ENCODE measurements at regions not wholly inside any gene's neighbourhood (a gene's known extent, or its start where the extent isn't known, plus 50 kb on each side); places are given as distances from the start of the nearest gene placed in this dataset.

DNA sequence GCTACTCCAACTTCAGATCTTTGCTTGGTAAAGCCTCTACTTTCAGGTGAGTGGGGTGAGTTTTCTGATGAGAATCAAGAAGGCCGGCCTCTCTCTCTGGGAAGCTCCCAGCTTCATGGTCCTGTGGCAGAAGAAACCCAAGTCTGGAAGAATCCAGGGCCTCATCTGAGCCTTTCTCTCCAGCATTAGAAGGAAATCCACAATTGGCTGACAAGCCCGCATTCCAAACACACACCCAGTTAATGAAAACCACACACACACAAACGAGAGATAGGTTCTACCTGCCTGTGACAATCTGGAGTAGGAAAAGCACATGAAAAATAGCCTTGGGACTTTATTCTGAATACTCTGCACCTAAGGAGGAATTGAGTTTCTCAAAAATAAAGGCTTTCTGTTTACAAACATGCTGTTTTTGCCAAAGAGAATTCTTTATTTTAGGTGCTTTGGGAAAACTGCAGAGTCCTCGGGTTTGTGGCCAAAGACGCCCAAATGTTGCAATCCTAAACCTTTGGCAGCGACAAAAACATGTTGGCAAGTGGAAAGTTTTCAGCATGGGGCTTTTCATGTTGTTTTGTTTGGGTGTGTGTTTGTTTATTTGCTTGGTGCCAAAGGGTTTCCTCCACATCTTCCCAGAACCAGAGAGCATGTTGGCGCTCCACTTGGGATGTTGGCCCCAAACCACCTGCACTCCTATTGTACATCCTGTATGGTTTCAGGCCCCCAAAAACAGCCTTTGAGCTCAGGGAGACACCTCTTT, 216.2 kb downstream of the SETD4 start:
- Histone ChIP-seq H3K27me3 (ENCODE audit: control insufficient read depth, insufficient read depth, low read length) (no peaks in the 10 kb centered on the region; the same call in 1 of the 2 replicates), H3K4me3 (ENCODE audit: low read depth in 2 of 2, low read length in 2 of 2) (no peak overlapping the region), H3K9me3 (ENCODE audit: control insufficient read depth, insufficient read depth, low read depth, low read length) (no peaks in the 10 kb centered on the region), H3K27ac (ENCODE audit: low read length) (no peak overlapping the region), H3K4me1 (ENCODE audit: control insufficient read depth, insufficient read depth, low read length) (no peaks in the 10 kb centered on the region), H3K36me3 (ENCODE audit: control insufficient read depth, insufficient read depth, low read length) (no peaks in the 10 kb centered on the region)
- intact Hi-C loops (cut with micrococcal nuclease; ENCODE audit: unreplicated experiment): loop anchor here (10.0 kb wide), 1 partner anchor 1099 kb away; no protein-coding TSS in a partner anchor
- ChIA-PET POLR2A (no interaction called here), CTCF (interaction anchor here (0.7 kb wide), 1 partner anchor 443 kb away, joined by 4 read pairs; no protein-coding TSS in a partner anchor)
- ATAC-seq (no peak), DNase-seq (ENCODE audit: low read depth, low spot score) (no peak)
- TF ChIP-seq TCF7L2 (IDR thresholded peaks at IDR 0.05; ENCODE audit: low read depth, low read length) (no peak), POLR2AphosphoS5 (IDR thresholded peaks at IDR 0.05; ENCODE audit: low read depth, low read length) (no peak), SIN3A (IDR thresholded peaks at IDR 0.05; ENCODE audit: borderline replicate concordance, insufficient read depth, low read depth, low read length) (no peak)
- TF ChIP-seq, protein P1, sequence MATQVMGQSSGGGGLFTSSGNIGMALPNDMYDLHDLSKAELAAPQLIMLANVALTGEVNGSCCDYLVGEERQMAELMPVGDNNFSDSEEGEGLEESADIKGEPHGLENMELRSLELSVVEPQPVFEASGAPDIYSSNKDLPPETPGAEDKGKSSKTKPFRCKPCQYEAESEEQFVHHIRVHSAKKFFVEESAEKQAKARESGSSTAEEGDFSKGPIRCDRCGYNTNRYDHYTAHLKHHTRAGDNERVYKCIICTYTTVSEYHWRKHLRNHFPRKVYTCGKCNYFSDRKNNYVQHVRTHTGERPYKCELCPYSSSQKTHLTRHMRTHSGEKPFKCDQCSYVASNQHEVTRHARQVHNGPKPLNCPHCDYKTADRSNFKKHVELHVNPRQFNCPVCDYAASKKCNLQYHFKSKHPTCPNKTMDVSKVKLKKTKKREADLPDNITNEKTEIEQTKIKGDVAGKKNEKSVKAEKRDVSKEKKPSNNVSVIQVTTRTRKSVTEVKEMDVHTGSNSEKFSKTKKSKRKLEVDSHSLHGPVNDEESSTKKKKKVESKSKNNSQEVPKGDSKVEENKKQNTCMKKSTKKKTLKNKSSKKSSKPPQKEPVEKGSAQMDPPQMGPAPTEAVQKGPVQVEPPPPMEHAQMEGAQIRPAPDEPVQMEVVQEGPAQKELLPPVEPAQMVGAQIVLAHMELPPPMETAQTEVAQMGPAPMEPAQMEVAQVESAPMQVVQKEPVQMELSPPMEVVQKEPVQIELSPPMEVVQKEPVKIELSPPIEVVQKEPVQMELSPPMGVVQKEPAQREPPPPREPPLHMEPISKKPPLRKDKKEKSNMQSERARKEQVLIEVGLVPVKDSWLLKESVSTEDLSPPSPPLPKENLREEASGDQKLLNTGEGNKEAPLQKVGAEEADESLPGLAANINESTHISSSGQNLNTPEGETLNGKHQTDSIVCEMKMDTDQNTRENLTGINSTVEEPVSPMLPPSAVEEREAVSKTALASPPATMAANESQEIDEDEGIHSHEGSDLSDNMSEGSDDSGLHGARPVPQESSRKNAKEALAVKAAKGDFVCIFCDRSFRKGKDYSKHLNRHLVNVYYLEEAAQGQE (IDR thresholded peaks at IDR 0.05; ENCODE audit: insufficient read depth in 1 of 2, low read depth in 2 of 2, low read length in 1 of 2): no peak
- TF ChIP-seq, protein P2, sequence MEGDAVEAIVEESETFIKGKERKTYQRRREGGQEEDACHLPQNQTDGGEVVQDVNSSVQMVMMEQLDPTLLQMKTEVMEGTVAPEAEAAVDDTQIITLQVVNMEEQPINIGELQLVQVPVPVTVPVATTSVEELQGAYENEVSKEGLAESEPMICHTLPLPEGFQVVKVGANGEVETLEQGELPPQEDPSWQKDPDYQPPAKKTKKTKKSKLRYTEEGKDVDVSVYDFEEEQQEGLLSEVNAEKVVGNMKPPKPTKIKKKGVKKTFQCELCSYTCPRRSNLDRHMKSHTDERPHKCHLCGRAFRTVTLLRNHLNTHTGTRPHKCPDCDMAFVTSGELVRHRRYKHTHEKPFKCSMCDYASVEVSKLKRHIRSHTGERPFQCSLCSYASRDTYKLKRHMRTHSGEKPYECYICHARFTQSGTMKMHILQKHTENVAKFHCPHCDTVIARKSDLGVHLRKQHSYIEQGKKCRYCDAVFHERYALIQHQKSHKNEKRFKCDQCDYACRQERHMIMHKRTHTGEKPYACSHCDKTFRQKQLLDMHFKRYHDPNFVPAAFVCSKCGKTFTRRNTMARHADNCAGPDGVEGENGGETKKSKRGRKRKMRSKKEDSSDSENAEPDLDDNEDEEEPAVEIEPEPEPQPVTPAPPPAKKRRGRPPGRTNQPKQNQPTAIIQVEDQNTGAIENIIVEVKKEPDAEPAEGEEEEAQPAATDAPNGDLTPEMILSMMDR (IDR thresholded peaks at IDR 0.05): no peak
- no TSS peak for BruUV-seq (replicated peaks)
- in situ Hi-C loops (cut with HindIII; ENCODE audit: low pct_unique_long_range_greater_than_20kb, low sequenced_read_pairs): no loop called here

DNA sequence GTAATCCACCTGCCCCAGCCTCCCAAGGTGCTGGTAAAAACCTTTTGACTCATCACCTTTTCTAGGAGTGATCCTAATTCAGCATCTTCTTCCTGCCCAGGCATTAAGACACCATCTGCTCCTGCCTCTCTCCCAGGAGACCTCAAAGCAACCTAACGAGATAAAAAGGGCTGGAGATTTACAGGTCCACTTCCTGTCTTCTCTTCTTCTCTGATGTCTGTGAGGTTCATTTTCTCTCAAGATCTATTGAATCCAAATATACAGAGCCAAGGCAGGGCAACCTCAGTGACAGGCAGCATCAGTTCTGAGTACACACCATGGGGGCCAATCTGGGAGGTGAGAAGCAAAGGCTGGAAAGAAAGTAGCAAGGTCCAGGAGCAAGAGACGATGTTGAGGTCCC, 219.4 kb downstream of the SETD4 start:
- no peak for ATAC-seq
- BruUV-seq (replicated peaks): no TSS peak
- H3K9me3 ChIP-seq (ENCODE audit: control insufficient read depth, insufficient read depth, low read depth, low read length): no peaks in the 10 kb centered on the region
- intact Hi-C loops (cut with micrococcal nuclease; ENCODE audit: unreplicated experiment): loop anchor here (10.0 kb wide), 1 partner anchor 1096 kb away; no protein-coding TSS in a partner anchor
- POLR2A ChIA-PET: interaction anchor here (0.6 kb wide), 1 partner anchor 376 kb away, joined by 6 read pairs; no protein-coding TSS in a partner anchor
- CTCF ChIA-PET: interaction anchor here (0.6 kb wide), 1 partner anchor 414 kb away, joined by 4 read pairs; no protein-coding TSS in a partner anchor
- no peak overlapping the region for H3K27ac ChIP-seq (ENCODE audit: low read length)
- DNase-seq (ENCODE audit: low read depth, low spot score): no peak
- no peak for TF ChIP-seq POLR2AphosphoS5 (IDR thresholded peaks at IDR 0.05; ENCODE audit: low read depth, low read length)
- TF ChIP-seq, protein P1 (IDR thresholded peaks at IDR 0.05; ENCODE audit: insufficient read depth in 1 of 2, low read depth in 2 of 2, low read length in 1 of 2): no peak
- TF ChIP-seq SIN3A (IDR thresholded peaks at IDR 0.05; ENCODE audit: borderline replicate concordance, insufficient read depth, low read depth, low read length): no peak
- TF ChIP-seq, protein P2 (IDR thresholded peaks at IDR 0.05): no peak
- no peak for TF ChIP-seq TCF7L2 (IDR thresholded peaks at IDR 0.05; ENCODE audit: low read depth, low read length)
- H3K4me3 ChIP-seq (ENCODE audit: low read depth in 2 of 2, low read length in 2 of 2): no peak overlapping the region
- H3K36me3 ChIP-seq (ENCODE audit: control insufficient read depth, insufficient read depth, low read length): no peaks in the 10 kb centered on the region
- no peaks in the 10 kb centered on the region for H3K27me3 ChIP-seq (ENCODE audit: control insufficient read depth, insufficient read depth, low read length)
- in situ Hi-C loops (cut with HindIII; ENCODE audit: low pct_unique_long_range_greater_than_20kb, low sequenced_read_pairs): no loop called here
- H3K4me1 ChIP-seq (ENCODE audit: control insufficient read depth, insufficient read depth, low read length): no peaks in the 10 kb centered on the region
